Hepatocyte (in vitro differentiated cells): ENCODE measurements at regions not wholly inside any gene's neighbourhood (a gene's known extent, or its start where the extent isn't known, plus 50 kb on each side); places are given as distances from the start of the nearest gene placed in this dataset.

Experiments used
- CTCF ChIP-seq: fragments of 200-600 bp; sonication (generic); IDR thresholded peaks from 2 replicates; pipeline ENCODE4 v1.5.1; 2016; ENCODE audit warnings: antibody characterized with exemption, mild to moderate bottlenecking; ENCODE audit not compliant: poor library complexity
- EZH2phosphoT487 ChIP-seq: fragments of 200-600 bp; sonication (generic); IDR thresholded peaks from one replicate; pipeline ENCODE4 v1.6.1; 2018; ENCODE audit warnings: antibody characterized with exemption, mild to moderate bottlenecking, low read depth, moderate library complexity; ENCODE audit not compliant: unreplicated experiment, severe bottlenecking

GRCh38 chr2:7967707-7968405 is 714.0 kb upstream of the ID2 start:
- TF ChIP-seq CTCF (no peak), EZH2phosphoT487 (no peak)
